ENCODE measurements at regions not wholly inside any gene's neighbourhood (a gene's known extent, or its start where the extent isn't known, plus 50 kb on each side); places are given as distances from the start of the nearest gene placed in this dataset.

DNA sequence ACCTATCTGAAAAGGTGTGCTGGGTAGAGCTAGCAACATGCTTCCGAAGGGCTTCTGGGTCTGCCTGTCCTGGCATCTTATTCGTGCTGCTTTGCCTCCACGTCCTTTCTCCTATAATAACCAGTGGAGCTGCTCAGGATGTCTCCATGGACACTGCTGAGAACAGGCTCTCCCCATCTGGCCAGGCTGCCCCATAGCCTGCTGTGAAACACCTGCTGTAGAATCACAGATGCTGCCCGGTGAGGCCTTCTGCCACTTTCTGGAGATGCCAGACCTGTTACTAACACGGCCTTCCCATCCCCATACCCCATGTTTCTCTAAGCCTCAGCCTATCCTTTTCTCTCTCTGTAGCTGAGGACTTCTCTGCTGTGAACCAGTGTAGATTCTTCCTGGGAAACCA lies 120.5 kb downstream of the IER5 start:
- TF ChIP-seq, protein P1, sequence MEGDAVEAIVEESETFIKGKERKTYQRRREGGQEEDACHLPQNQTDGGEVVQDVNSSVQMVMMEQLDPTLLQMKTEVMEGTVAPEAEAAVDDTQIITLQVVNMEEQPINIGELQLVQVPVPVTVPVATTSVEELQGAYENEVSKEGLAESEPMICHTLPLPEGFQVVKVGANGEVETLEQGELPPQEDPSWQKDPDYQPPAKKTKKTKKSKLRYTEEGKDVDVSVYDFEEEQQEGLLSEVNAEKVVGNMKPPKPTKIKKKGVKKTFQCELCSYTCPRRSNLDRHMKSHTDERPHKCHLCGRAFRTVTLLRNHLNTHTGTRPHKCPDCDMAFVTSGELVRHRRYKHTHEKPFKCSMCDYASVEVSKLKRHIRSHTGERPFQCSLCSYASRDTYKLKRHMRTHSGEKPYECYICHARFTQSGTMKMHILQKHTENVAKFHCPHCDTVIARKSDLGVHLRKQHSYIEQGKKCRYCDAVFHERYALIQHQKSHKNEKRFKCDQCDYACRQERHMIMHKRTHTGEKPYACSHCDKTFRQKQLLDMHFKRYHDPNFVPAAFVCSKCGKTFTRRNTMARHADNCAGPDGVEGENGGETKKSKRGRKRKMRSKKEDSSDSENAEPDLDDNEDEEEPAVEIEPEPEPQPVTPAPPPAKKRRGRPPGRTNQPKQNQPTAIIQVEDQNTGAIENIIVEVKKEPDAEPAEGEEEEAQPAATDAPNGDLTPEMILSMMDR (IDR thresholded peaks at IDR 0.05), result no peak

DNA sequence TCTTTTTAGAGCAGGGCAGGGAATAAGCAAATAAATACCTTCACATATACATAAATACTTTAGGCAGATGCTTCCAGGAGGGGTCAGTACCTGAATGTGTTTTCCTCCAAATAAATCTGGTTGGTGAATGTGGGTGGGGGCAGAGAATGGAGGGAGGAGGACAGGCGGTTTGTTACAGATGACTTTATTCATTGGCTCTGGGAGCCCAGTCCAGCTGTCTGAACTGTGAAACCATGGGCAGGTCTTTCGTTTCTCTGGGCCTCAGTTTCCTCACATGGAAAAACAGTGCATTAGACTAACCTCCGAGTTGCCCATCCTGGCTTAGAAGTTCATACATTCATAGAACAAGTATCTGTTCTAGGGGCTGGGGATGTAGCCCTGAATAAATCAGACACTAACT lies 124.6 kb downstream of the IER5 start:
- TF ChIP-seq, protein P1 (IDR thresholded peaks at IDR 0.05), result no peak

DNA sequence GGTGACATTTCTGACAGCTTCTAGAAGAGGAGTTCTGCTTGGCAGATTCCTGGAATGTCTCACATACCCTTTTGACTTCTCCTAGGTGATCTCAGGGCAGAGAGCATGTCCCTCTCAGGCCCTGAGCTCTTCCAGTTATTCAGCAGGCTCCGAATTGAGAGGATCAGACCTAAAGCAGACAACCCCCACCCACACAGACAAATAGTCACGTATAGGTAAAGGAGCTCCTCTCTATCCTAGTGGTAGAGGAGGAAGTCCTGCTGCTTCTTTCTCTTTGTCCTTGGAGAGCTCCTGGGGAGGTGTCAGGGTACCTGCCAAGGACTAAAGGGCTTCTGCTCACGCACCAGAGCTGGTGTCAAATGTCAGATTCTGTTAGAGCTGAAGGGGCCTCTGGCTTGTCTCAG lies 128.1 kb downstream of the IER5 start:
- TF ChIP-seq, protein P1 (IDR thresholded peaks at IDR 0.05), result no peak

DNA sequence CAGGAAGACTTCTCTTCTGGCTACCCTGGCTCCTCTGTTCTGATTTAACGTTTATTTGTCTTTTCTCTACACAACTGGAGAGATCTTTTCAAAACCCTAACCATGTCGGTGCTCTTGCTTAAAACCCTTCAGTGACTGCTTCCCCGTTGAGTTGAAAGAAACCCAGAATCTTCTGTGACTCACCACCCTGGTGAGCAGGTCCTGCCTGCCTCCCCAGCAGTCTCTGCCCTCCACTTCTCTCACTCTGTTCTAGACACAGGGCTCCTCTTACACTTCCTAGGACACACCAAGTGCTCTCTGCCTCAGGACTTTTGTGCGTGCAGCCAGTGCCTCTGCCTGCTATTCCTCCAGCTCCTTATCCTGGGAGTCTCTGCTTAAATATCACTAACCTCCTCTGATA lies 131.4 kb downstream of the IER5 start:
- TF ChIP-seq, protein P1 (IDR thresholded peaks at IDR 0.05), result no peak

DNA sequence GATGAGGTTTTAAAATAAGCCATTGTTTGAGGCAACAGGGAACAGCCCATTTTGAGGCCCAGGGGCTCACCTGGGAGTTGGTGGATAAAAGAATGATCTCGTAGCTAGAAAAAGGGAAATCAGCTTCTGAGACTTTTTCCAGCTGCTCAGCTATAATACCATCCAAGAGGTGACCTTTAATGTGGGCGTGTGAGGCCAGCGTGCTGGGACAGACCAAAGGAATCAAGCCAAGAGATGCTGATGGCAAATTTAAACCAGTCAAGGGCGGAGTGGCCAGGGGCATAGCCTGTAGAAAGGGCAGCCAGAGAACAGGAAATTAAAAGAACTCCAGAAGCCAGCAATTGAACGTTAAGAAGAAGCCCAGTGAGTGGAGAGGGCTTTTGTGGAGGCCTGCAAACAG lies 132.6 kb downstream of the IER5 start:
- TF ChIP-seq, protein P1 (IDR thresholded peaks at IDR 0.05), result no peak

DNA sequence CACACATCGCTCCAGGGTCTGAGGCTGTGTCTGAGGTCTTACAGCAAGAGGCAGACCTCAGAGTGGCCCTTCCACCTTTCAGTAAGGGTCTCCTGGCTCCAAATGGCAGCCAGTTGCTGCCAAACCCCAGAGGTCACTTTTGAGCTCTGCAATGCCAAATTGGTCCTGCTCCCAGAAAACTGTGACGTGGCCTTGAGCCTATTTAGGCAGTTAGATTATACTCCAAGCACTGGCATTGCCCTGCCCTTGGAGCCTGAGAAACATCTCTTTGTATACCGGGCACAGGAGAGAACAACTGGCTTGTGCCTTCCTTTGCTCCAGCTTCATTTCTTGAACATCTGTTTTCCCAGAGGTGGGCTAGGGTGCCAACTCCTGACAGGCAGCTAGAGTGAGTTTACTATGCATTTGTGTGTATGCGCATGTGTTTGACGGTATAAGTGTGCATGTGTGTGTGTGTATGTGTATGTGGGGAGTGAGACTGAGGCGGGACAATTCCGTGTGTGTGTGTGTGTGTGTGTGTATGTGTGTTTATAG lies 134.5 kb downstream of the IER5 start:
- TF ChIP-seq, protein P1 (IDR thresholded peaks at IDR 0.05), result no peak

DNA sequence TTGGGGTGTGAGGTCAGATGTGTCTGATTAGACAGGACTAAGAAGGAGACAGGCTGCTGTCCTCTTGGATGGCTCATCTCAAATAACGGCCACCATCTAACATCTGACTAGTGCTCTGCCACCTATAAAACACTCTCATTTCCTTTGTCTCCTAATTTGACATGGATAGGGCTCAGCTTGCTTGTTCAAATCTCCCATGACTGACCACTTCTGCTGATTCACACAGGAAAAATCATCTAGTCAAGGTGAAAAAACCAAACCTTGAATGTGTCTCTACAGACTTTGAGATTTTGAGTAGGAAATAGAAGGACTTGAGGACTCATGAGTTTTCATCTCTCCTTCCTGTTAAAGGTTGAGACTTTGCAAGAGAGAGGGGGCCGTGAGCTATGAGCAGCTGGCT lies 150.6 kb downstream of the IER5 start:
- TF ChIP-seq, protein P1 (IDR thresholded peaks at IDR 0.05), result no peak

DNA sequence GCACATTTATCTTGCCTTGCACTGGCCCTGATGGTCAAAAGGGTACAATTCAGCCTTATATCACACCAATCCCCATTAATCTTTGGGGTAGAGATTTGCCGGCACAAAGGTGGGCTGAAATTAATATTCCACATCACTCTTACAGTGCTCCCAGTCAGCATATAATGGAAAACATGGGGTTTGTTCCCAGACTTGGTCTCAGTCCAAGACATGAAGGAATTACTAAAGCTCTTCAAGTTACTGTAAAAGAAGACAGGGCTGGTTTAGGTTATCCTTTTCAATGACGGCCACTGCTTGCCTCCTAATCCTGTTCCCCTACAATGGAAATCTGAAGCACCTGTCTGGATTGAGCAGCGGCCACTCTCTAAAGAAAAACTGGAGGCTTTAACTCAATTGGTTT lies 160.7 kb downstream of the IER5 start:
- TF ChIP-seq, protein P1 (IDR thresholded peaks at IDR 0.05), result no peak
